GM18508 (cell line): ENCODE measurements at regions not wholly inside any gene's neighbourhood (a gene's known extent, or its start where the extent isn't known, plus 50 kb on each side); places are given as distances from the start of the nearest gene placed in this dataset.
"Not testable (repeated sequence)": the region's sequence is repeated elsewhere in the genome, so short reads cannot be mapped to it uniquely, and the experiment has no call there.

Experiments used
- ATAC-seq: cut with Tn5 transposase; IDR thresholded peaks from one replicate; pipeline ENCODE4 v1.9.1; 2021; ENCODE audit warnings: moderate number of reproducible peaks; ENCODE audit not compliant: insufficient read depth, unreplicated experiment

DNA sequence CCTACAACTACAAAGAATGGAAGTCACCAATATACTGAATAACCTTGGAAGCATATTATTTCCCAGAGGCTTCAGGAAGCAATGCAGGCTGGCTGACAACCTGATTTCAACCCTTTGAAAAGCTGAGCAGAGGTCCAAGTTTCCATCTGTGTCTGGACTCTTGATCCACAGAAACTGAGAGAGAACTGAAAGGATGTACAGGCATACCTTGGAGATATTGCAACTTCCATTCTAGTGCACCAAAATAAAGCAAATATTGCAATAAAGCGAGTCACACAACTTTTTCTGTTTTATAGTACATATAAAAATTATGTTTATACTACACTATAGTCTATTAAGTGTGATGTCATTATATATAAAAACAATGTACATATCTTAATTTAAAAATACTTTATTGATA is 85.3 kb downstream of the TYW3 start:
- ATAC-seq = no peak

DNA sequence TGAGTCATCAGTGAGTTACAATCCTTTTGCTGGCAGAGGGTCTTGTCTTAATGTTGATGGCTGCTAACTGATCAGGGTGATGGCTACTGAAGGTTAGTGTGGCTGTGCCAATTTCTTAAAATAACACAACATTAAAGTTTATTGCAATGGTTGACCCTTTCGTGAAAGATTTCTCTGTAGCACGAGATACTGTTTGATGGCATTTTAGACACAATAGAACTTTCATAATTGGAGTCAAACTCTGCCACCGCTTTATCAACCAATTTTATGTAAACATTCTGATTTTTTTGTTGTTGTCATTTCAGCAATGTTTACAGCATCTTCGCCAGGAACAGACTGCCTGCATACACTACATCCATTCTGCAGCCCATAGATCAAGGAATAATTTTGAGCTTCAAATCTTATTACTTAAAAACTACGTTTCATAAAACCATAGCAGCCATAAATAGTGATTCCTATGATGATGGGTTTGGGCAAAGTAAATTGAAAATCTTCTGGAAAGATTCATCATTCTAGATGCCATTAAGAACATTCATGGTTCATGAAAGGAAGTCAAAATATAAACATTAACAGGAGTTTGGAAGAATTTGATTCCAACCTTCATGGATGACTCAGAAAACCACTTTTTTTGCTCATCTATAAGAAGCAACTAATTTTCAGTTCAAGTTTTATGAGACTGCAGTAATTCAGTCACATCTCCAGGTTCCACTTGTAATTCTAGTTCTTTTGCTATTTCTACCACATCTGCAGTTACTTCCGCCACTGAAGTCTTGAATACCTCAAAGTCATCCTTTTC is 85.9 kb downstream of the TYW3 start:
- no peak for ATAC-seq

- no peak for ATAC-seq
Observed at GRCh38 chr1:74822851-74823401, 90.0 kb downstream of the TYW3 start.

DNA sequence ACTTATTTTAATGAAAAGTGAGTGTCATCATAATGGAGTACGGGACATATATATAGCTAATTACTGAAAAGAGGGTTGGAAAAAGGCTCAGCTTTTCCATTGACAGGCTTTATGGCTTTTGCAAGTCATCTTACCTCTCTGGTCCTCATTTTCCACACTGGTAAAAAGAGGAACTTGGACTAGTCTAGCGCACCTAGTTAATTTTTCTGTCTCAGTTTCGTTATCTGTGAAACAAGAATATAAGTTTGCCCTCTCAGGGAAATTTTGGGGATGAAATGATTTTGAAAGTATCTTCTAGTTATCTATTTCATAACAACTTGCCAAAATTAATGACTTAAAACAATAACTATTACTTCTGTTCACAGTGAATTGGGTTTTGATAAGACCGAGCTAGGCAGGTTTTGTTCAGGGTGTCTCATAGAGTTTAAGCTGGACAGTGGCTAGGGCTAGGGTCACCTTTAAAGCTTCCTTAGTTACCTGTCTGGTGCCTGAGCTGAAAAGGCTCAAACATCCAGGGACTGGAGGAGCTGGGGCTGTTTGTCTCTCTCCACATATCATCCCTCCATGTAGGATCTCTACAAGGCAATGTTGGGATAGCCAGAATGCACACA is 91.7 kb downstream of the TYW3 start:
- ATAC-seq = peak; percentile 92

DNA sequence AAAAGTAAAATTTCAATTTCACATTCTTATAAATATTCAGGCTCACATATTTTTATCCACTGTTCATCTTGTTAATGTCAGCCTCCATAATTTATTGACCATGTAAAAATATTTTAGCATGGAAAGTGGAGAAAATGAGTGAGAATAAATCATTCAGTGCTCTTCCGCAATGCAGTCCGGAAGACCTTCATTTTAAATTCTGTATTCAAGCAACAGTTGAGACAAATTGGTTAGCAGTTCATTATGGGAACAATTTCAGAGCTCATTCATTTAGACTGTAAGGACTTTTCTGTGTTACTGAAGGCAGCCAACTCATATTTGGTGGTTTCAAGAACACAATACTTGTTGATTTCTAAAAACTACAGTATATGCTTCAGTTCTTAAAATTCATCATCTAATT is 97.8 kb downstream of the TYW3 start:
- no peak for ATAC-seq

DNA sequence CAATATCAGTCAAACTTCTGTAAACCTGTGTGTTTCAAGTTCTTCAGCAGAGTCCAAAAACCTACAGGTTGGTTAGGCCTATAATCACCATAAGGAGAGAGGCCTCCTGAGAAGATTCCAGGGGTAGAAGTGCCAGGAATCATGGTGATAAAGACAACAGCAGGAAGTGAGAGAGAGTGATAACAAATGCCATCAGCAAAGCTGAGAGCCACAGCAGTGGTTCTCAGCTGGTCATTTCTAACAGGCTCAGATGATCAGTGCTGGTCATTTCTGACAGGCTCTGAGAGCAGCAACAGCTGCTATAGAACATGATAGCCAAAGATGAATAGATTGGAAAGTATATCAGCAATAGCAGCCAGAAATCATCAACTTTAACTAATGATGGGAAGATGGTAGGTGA is 101.3 kb downstream of the TYW3 start:
- ATAC-seq = no peak

DNA sequence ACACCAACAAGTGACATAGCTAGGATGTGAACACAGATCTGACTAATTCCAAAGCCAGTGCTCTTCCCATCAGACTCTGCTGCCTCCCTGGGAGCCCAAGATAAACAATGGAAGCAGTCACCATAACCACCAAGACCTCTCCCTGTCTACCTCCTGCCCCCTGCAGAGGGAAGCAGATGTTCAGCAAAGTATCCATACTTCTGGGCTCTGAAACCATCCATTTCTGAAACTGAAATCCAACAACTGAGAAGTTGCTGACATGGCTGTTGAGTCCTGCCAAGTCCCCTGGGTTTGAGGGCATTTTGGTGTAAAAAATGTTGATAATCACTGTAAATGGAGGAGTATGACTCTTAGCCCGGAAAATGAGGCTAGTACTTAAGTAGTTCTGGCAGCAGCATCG is 102.1 kb downstream of the TYW3 start:
- ATAC-seq = no peak

DNA sequence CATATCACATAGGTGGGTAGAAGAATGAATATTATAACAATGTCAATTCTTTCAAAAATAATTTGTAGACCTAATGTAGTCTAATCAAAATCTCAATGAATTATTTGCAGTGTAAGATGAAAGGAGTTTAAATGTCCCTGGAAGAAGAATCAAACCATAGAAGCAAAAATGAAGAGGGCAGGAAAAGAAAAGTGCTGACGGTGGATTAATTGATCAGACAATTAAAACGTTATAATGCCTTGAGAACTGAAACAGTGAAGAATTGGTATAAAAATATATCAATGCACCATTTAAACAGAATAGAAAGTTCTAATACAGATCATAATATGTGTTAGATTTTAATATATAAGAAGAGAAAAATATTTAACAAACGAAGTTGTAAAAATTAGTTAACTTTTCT is 109.8 kb downstream of the TYW3 start:
- no peak for ATAC-seq

GRCh38 chr1:74847715-74848114 is 114.8 kb downstream of the TYW3 start:
- ATAC-seq = no peak

DNA sequence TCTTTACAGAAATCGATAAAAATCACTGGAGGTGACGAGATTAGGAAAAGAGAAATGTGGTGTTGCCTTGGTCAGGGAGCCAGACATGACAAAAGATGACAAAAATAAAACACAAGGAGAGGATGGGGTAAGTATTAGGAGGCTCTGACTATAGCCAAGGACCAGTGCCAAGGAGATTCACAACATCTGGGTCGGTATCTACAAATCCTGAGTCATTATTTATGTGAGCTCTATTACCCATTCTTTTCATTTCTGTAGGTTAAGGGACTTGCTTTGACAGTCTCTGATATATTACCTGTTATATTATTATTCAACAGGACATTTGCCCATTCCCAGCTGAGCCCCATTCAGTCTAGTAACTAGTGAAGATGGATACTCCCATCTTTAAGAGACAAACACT is 120.8 kb downstream of the TYW3 start:
- no peak for ATAC-seq

GRCh38 chr1:74856174-74856573 is 123.2 kb downstream of the TYW3 start:
- no peak for ATAC-seq

DNA sequence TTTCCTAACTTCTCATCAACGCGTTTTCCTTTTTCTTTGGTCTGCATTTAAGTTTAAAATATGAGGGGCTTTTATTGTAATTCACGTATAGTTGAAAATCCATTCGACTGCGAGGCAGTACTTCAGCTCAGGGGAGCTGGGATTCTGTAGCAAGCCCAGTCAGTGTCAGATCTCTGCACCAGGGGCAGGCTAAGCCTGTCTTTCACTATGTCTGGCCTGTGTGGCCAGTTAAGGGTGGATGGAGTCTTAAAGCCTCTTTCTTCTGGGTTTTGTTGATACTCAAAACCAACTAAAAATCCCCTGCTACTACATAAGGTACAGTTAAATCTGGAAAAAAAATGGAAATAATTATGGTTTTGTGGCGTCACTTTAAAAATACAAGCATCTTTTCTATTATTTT is 124.7 kb downstream of the TYW3 start:
- peak; percentile 24 for ATAC-seq

DNA sequence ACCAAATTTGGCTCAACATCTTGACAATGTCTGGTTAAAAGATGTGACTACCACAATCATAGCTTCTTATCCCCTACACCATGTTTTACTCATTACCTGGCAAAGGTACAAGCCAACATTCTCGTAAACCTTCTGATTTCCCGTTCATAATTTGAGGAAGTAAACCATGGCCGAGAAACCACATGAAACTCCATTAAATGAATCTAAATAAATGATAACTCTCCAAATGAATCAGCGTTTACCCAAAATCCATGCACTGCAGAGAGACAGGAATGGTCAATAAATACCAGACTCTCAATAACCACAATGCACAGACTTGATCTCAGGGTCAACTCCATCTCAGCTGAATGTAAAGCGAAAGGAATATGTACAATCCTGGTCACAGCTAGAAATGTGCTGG is 125.2 kb downstream of the TYW3 start:
- peak; percentile 84 for ATAC-seq

GRCh38 chr1:74861867-74862266 is 128.9 kb downstream of the TYW3 start:
- no peak for ATAC-seq

- no peak for ATAC-seq
Observed at GRCh38 chr1:74869702-74870101, 136.8 kb downstream of the TYW3 start.

GRCh38 chr1:74877366-74877765 is 144.4 kb downstream of the TYW3 start:
- not testable (repeated sequence) for ATAC-seq

DNA sequence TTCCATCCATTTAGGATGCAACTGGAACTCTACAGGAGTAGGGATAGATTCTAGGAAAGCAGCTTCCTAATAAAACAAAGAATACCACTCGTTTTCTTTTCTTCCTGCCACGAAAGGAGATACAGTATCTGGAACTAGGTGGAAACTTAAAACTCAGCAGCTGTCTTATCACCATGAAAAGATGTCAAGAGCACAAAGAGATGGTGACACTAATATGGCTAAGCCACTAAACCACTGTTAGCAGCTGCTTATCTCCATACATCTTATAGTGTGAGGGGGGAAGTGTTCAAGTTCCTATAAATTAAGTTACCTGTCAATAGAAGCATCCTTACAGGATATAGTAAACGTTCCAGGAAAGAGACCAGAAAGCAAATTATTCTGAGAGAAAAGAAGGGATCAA is 162.5 kb downstream of the TYW3 start:
- ATAC-seq = no peak

GRCh38 chr1:74908131-74908530 is 175.2 kb downstream of the TYW3 start:
- no peak for ATAC-seq

DNA sequence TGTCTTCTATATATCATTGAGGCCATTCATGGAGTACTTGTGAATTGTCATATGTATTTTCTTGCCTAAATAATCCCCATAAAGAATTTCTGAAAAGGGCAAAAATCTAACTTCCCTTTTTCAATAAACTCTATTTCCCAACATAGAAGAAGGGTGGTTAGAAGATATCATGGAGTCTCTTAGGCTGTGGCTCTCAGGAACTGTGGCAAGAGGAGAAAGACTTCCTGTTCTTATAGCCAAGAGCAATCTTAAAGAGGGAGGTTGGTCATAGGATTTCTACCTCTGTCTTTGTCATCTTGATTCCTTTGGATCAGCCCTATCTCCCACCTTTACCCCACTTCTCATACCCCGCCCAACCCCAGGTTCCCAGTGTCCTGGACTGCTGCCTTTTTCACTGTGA is 175.8 kb downstream of the TYW3 start:
- no peak for ATAC-seq

DNA sequence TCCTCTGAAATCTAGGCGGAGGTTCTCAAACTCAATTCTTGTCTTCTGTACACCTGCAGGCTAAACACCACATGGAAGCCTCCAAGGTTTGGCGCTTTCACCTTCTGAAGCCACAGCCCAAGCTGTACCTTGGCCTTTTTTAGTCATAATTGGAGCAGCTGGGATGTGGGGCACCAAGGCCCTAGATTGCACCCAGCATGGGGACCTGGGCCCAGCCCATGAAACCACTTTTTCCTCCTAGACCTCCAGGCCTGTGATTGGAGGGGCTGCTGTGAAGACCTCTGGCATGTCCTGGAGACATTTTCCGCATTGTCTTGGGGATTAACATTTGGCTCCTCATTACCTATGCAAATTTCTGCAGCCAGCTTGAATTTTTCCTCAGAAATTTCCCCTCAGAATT is 181.0 kb downstream of the TYW3 start:
- ATAC-seq = no peak

DNA sequence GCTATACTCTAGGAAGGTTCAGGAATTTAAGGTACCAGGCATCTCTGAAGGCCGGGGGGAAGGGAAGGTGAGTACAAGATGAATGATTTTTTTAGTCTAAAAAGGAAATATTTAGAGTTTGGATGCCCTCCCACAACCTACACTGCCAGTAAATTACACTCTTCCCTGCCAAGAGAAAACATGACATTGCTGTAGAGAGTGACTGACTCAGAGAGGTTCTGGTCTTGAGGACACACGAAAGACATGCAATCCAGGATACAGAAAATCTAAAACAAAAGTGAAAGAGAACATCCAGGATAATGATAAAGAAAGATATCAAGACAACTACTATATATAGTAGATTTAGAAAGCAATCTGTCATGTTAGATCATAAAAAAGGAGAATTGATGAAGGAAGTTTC is 200.5 kb downstream of the TYW3 start:
- ATAC-seq = no peak

- no peak for ATAC-seq
Observed at GRCh38 chr1:74935446-74935845, 198.7 kb upstream of the LHX8 start.
